Adrenal gland (tissue), 5 donors: ENCODE measurements at regions not wholly inside any gene's neighbourhood (a gene's known extent, or its start where the extent isn't known, plus 50 kb on each side); places are given as distances from the start of the nearest gene placed in this dataset.

ENCODE experiments used
- POLR2A ChIP-seq, 2 donors: fragments of 450-650 bp; IDR thresholded peaks; one replicate each; pipeline ENCODE4 v1.6.1; 2017; ENCODE audit warnings: antibody characterized with exemption in 2 of 2, mild to moderate bottlenecking in 2 of 2, moderate library complexity in 1 of 2
- TF ChIP-seq, protein P1 (sequence below), 6 experiments: fragments of 450-650 bp in 4 of 6; fragments of 200-600 bp in 2 of 6; sonication (generic) in 1 of 6; IDR thresholded peaks; 1 replicate in 5 of 6; 2 replicates in 1 of 6; pipeline versions ENCODE4 v1.5.1 to v1.8.0; 2016 to 2021; ENCODE audit warnings: antibody characterized with exemption in 6 of 6, mild to moderate bottlenecking in 2 of 6, moderate library complexity in 1 of 6
- donor health status: DM: no; HTN: no; CAD: no.

GRCh38 chr20:16846006-16846405 is 97.8 kb downstream of the OTOR start:
- TF ChIP-seq, protein P1, sequence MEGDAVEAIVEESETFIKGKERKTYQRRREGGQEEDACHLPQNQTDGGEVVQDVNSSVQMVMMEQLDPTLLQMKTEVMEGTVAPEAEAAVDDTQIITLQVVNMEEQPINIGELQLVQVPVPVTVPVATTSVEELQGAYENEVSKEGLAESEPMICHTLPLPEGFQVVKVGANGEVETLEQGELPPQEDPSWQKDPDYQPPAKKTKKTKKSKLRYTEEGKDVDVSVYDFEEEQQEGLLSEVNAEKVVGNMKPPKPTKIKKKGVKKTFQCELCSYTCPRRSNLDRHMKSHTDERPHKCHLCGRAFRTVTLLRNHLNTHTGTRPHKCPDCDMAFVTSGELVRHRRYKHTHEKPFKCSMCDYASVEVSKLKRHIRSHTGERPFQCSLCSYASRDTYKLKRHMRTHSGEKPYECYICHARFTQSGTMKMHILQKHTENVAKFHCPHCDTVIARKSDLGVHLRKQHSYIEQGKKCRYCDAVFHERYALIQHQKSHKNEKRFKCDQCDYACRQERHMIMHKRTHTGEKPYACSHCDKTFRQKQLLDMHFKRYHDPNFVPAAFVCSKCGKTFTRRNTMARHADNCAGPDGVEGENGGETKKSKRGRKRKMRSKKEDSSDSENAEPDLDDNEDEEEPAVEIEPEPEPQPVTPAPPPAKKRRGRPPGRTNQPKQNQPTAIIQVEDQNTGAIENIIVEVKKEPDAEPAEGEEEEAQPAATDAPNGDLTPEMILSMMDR (IDR thresholded peaks at IDR 0.05), result no peak
- TF ChIP-seq POLR2A (IDR thresholded peaks at IDR 0.05), result no peak
